Muscle of arm (tissue), 1 donor: ENCODE measurements at regions not wholly inside any gene's neighbourhood (a gene's known extent, or its start where the extent isn't known, plus 50 kb on each side); places are given as distances from the start of the nearest gene placed in this dataset.

Source experiments
- DNase-seq: peaks from one replicate; pipeline ENCODE4 v3.0.0-alpha.2; 2013

DNA sequence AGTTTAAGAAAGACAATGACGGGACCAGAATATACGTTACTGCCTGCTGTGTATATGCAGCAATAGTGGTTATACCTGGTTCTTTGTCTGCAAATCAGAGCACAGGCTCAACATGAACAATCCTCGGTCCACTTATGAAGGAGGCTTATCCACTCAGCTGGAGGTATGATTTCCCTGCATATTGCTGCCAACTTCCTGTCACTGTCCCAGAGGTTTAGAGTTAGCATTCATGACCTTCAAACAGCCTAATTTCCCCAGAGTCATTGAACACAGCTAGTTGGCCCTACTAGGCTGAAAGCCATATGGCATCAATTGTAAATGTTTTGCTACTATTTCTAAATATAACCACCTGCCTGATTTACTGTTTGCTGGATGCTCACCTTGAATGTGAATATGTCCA lies 224.9 kb upstream of the ZNF717 start:
- no peak for DNase-seq

DNA sequence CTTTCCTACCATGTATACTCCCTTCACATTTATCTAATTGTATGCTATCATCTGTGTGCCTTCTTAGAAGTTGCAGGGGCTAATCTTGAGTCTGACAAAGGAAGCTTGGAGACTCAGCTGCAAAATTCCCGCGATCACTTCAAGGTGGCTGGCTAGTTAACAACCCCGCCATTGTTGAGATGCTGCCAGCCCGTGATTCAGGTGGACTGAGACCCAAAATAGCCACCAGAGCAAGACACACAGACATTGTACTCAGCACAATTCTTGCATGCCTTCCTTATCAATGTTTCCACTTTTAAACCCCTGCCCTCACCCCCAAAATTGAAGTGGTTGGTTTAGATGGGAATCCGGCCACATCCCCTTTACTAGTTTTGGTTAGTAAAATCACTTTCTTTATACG lies 225.8 kb upstream of the ZNF717 start:
- DNase-seq, result no peak

DNA sequence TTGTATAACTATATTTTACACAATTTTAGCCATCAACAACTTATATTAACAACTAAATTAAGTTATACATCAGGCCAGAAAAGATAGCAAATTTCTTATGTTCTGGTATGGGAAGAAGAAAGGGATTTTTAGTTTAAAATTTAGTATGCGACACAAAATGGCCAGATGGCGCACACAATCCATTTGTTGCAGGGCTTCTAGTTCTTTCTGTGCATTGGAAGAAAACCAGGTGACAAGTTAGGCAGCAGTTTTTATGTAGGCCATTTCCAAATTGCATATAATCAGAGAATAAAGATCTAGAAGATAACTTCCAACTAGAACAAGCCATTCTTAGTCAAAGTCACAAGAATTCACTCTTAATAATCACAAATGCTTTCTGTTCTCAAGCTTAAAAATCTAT lies 230.1 kb upstream of the ZNF717 start:
- DNase-seq, result no peak

DNA sequence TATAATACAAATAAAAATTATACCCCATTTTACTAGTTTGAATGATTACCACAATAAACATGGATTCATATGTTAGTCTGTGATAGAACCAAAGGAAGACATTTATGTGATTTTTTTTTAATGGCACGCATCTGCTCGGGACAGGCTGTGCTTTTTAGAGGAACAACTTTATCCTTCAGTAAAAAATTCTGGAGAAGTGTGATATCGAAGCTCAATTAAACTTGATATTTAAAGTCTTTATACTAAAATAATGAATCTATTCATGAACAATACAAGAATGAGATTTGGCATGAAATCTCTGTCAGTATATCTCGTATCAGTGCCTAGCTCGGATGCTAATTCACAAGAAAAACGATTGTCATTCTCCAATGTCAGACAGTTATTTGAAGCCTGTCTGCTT lies 230.8 kb upstream of the ZNF717 start:
- DNase-seq, result no peak

DNA sequence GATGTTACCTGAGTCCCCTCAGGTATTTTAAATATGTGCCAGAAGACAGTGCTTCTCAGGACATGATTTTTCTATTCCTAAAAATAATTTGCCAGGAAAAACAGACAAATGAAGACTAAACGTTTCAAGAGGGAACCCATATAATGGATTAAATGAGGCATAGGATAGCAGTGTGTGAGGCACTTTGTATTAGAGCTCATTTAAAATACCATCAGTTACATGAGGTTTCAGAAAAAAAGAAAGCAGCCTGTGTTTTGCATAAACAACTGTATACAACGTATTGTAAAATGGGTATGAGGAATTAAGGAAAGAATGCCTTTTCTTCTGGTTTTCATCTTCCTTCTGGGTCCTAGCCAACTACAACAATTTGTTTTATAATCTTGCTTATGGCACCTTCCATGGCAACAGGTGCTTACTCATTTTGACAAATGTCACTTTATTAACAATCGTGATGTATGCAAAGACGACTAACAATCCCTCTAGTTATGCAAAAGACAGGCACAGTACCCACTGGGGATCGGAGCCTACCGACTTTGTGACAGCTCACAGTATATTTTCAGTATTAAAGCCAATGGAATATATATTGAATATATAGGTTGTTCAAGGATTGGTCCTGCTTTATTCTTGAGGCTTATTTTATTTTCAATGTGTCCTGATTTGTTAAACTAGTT lies 231.6 kb upstream of the ZNF717 start:
- no peak for DNase-seq

DNA sequence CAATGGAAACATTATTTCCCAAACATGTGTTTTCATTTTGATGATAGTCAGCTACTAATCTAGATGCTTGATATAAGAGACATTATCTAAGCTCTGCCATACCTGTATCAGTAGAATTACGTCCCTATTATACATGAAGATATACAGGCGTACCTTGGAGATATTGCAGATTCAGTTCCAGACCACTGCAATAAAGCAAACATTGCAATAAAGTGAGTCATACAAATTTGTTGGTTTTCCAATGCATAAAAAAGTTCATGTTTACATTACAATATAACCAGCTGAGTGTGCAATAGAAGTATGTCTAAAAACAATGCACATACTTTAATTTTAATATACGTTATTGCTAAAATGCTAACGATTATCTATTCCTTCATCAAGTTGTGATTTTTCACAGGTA lies 236.0 kb upstream of the ZNF717 start:
- DNase-seq, result no peak

DNA sequence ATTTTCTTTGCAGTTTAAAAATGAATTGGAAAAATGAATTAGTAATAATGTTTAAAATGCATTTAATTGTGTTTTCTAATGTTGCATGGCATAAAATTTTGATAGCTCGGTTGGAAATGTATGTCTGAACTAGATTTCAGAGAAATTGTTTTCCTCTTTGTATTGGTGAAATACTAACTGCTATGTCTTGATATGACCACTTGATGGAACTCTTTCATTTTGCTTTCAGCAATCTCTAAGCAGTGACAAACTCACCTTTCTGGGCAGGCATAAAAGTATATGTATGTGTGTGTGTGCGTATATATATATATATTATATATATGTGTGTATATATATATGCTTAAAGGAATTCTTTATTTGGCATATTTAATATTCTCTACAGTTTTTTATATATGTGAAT lies 239.3 kb upstream of the ZNF717 start:
- no peak for DNase-seq

DNA sequence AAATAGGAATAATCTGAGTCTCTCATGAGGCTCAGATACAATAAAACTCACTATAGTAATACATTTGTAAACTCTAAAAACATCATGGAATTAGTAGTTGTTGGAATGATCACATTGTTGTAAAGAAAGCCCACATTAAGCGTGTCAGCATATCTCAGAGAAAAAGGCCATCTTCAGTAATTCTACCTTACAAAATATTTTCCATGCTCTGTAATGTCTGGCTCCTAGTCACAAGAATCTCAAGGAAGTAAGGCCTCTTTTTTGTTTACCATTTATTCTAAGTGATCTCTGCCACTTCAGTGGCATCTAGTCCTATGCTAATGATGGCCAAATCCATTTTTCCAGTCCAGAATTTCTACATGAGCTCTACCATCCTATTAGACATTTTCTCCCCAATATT lies 240.2 kb upstream of the ZNF717 start:
- no peak for DNase-seq

DNA sequence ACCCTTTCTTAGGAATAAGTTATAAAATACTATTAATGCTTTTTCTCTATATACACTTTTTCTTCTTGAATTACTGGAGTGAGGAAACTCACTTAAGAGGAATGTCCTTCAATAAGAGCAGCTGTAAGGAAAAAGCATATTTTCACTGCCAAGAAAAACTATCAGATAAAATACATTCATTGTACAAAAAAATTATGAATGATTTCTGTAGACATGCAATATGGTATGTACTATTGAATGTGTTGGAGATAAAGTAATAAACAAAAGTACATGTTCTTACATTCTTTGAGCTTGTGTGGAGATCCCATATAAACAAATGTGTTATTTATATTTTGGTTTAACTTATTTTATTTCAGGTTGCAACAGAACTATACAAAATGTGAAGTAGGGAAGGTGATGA lies 241.0 kb upstream of the ZNF717 start:
- DNase-seq, result no peak

DNA sequence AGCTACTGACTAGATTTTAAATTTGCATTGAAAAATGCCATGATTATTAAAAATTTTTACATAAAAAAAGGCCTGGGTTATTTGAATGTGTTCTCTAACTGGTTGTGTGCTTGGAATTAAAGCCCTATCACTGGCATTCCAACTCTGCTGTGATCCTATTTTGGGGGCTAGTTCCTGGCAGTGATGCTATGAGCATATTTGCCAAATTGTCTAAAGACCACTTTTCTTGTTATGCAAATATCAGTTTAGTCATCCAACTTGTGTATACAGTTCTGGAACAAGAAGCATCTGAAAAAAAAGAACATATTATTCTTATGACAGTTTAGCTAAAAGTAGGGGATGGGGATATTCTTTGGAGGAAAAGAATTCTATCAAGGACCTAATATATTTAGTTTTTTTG lies 243.4 kb upstream of the ZNF717 start:
- DNase-seq, result no peak

DNA sequence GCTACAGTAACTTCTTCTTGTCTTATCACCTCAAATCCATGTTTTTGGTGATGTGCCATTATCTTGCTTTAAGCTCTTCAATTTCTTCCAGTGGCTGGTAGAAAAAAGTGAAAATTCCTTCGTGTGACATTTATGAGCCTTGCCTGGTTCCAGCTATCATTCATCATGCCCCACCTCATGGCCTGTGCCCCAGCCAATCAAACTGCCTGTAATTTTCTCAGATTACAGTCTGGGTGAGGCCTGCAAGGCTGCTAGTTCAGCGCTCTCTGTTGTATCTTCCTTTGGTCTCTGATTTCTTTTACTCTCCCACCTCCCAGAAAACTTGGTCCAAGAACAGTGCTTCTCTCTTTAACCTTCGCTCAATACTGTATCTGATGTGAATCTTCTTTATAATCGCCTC lies 249.3 kb upstream of the ZNF717 start:
- no peak for DNase-seq

DNA sequence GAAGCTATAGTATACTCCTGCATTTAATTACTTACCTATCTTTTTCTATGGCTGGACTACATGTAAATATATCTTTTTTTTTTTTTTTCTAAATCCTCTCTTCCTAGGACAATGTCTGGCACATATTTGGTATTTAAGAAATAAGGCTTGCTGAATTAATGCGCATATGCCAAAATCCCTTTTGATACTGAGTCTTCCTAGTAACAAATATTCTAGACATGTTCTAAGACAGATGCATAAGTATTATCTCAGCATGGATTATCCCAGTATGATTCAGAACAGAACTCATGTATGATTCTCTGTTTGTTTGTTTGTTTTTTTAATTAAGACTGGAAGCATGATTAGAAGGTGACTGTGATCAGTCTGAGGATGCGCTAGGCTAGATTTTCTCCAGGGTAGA lies 249.8 kb upstream of the ZNF717 start:
- DNase-seq, result no peak

DNA sequence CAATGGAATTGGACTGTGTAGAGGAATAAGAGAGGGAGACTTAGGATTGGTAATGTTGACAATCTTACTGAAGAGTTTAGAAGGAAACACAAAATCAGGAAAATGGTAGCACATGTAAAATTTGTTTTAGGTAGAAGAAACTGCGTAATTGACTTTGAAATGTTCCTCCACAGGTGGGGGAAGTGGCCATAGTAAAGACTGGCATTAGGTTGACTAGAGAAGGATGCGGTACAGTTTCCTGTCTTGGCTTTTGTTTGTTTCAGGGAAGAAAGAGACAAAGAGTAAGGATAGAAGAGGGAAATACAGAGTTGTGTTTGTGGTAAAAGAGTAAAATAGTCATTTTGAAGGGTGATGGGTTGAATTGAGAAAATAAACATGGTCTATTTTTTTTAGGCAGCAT lies 253.6 kb upstream of the ZNF717 start:
- DNase-seq, result no peak

DNA sequence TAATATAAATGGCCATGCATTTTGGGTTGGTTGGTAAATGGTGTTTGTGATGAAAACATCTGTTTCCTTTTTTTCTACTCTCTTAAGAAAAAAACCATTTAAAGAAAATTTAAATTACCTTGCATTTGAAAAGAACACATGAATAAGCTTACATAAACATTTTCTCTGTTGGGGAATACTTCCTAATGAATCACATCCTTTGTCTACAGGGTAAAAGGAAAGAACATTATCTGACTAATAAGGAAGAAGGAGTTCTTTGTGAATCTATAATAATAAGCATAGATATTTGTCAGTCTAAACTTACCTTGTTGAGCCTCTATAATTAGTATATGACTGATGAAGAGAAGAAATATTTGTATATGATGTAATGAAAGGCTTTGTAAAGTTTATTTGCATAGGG lies 254.1 kb upstream of the ZNF717 start:
- no peak for DNase-seq

DNA sequence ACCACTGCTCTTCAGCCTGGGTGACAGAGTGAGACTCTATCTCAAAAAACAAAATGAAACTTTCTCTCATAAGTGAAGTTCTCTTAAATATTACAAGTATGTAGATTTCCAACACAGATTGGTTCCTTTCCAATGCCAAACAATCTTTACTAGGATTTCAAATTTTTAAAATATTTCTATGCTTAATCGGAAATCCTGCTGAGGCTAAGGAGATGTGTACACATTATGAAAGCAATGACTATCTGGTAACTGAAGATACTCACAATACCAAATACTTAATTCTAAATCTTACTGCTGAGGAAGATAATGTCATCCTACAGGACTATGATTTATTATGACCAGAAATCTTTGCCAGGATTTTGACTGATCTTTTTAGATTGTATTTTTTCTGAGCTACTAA lies 255.6 kb upstream of the ZNF717 start:
- DNase-seq, result no peak

DNA sequence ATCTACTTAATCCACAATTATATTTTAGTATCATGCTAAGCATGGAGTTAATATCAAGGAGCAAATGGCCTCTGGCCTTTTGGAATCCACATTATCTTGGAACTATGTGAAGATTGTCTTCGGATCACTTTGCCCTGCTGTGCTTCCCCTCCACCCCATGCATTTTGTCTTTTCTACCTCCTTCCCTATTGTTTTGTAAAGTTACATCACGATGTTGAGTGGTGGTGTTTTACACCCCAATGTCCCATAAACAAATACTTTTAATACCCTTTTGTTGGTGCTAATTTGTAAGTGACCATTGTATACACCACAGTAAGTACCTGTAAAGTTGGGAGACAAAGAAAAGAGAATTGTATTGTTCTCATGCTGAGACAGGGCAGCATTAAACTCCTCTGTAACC lies 258.4 kb upstream of the ZNF717 start:
- no peak for DNase-seq

DNA sequence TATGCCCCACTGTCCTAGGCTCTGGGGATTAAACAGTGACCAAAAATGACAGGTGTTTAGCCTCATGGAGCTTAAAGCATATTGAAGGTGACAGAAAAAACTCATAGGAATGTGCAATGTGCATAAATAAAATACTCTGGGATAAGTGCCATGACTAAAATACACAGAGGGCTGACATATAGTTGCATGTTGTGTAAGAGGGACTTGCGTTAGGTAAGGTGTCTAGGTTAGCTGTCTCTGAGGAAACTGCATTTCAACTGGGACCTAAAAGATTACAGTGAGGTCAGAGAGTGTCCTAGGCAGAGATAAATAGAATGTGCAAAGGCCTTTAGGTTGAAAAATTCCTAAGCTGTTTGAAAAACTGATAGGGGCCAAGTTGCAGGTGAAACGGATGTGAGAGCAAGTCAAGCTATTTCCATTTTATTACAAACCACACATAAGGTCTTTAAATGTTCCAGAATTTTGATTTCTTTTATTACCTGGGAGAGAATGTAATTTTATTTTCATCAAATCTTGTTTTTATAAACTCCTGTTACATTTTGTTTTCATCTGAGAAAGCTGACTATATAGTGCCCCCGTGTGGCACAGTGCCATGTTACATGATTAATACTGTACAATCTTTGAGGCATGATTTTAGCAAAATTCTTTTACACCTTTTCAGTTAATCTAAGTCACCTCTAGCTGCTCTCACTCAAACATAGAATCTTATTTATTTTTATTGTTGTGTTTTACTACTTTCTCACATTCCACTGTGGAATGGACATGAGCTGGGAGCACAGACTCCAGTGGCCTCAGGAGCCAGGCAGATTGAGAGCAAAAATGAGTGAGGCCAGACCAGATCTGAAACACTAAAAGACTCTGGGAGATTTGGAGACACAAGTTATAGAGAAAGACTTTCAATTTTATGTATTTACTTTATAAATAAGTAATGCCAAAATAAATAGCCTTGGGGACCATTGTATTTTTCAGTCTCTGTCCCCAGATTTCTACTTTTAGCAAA lies 259.6 kb upstream of the ZNF717 start:
- peak; percentile 16 for DNase-seq

DNA sequence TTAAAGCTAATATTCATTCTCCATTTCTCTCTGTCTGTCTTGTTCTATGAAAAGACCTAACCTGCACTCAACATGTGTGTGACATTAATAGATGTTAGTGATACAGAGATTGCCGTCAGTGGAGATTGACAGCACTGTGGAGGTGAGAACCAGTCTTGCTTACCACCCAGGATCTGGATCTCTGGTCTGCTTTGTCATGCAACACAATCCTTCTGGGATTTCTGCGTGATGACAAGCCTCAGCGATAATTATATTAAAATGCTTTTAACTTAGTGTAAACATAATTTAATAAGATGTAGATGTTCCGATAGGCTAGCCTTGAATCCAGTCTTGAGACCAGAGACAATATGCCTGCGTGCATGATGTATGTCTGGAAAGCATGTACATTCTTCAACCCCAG lies 262.0 kb upstream of the ZNF717 start:
- no peak for DNase-seq

DNA sequence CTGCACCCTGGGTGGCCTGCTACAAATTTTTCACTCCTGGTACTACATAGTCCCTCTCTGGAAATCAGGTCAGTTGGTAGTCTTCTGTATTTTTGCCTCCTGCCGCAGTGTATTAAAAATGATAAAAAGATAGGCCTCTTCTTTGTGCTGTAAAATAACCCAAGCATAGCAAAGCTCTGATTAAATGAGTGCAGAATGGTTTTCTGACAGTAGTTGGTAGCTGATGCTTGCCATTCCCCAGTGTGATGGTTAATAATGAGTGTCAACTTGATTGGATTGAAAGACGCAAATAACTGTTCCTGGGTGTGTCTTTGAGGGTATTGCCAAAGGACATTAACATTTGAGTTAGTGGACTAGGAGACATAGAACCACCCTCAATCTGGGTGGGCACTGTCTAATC lies 264.4 kb upstream of the ZNF717 start:
- DNase-seq, result no peak

DNA sequence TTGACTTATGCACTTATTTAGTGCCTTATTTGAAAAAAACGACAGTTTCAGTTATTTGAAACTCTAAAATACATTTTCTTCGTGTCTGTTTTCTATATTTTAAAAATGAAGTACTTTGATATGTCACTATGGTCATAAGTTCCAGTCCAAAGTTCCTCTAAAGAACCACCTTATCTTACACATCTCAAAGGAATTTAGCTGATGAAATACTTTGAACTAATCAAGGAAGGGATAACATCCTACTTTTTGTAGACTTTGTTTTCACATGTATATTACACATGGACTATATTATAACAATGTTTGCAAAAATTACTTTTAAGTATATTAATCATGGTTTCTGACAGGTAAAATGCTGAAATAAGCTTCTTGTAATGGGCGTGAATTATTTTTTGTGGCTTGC lies 265.8 kb upstream of the ZNF717 start:
- DNase-seq, result no peak

DNA sequence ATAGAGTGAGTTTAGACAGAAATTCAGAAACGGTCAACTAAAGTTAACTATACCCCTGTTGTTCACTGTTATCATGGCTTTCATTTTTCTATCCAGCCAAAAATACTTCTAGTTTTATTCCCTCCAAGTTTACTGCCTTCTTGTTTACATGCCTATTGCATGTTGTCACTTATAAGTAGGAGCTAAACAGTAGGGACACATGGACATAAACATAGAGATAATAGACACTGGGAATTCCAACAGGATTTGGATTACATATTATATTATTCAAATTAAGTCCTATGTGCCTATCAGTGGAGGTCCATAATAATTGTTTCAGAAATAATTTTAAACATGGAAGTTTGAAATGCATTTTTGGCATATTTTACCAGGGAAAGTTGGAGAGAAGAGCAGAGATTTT lies 269.1 kb upstream of the ZNF717 start:
- DNase-seq, result no peak

DNA sequence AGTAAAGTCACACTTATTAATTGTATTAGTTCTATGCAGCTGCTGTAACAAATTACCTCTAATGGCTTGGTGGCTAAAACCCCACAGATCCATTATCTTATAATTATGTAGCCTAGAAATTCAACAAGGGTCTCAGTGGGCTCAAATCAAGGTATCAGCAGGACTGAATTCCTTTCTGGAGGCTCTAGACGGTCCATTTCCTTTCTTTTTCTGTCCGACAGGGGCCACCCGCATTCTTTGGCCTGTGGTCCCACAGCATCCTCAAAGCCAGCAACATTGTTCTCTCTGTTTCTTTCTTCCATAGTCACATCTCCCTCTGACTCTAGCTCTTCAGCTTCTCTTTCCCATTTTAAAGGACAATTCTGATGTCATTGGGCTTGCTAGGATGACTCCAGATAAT lies 276.3 kb upstream of the ZNF717 start:
- no peak for DNase-seq

DNA sequence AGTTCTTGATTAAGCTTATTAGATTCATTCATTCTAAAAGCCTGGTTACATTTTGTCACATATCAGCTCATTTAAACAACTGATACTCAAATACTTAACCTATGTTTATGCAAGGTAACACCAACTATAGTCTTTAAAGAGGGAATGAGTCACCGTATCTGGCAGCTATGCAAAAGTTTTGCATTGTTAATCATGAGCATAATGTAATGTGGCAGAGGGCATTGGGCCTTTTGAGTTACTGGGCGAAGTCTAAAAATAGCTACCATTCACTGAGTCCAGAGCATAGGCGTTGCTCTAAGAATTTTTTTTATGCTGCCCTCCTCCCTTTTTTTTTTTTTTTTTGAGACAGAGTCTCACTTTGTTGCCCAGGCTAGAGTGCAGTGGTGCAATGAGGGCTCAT lies 277.7 kb upstream of the ZNF717 start:
- no peak for DNase-seq

DNA sequence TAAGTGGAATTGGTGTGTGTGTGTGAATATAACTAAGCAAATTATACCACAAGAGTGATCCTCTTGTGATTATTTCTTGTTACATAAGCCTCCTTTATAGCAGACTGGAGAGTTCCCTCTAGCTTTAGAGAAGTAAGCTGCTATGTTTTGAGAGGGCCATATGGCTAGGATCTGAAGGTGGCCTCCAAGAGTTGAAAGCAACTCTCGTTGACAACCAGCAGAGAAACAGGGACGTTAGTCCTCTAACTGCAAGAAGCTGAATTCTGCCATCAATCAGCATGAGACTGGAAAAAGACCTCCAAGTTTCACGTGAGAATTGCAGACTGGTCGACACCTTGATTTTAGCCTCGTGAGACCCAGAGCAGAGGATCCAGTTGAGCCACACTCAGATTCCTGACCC lies 278.5 kb upstream of the ZNF717 start:
- DNase-seq, result no peak
